Pancreas (tissue), 10 donors: ENCODE measurements at regions not wholly inside any gene's neighbourhood (a gene's known extent, or its start where the extent isn't known, plus 50 kb on each side); places are given as distances from the start of the nearest gene placed in this dataset.

ENCODE experiments used
- ATAC-seq, 4 donors: fragments of 200-7000 bp; cut with Tn5 transposase; one replicate each; pipeline versions ENCODE4 v1.8.0 to v1.9.1; 2020; ENCODE audit warnings: mild to moderate bottlenecking in 4 of 4, moderate library complexity in 4 of 4
- DNase-seq, 6 donors: peaks; one replicate each; pipeline ENCODE4 v3.0.0-alpha.2; 2020
- FAIRE-seq: peaks from 2 replicates; lab custom pipeline; 2012; peaks lifted over from hg19 to GRCh38; lab: Jason Lieb, UNC
- H3K27ac ChIP-seq, 4 donors: fragments of 200-600 bp; sonication (generic); 1 replicate in 3 of 4; 2 replicates in 1 of 4; pipeline versions ENCODE4 v1.5.0 to v1.8.0; 2020
- H3K27me3 ChIP-seq, 4 donors: fragments of 200-600 bp; one replicate each; pipeline ENCODE4 v1.8.0; 2021
- H3K36me3 ChIP-seq, 3 donors: fragments of 200-600 bp; sonication (generic) in 1 of 3; one replicate each; pipeline versions ENCODE4 v1.5.0 to v1.8.0; 2020 to 2021
- H3K4me1 ChIP-seq, 3 donors: fragments of 200-600 bp; one replicate each; pipeline ENCODE4 v1.8.0; 2021
- H3K4me3 ChIP-seq, 4 donors: fragments of 200-600 bp; sonication (generic) in 2 of 4; one replicate each; pipeline versions ENCODE4 v1.5.0 to v1.8.0; 2020 to 2021
- H3K9me3 ChIP-seq, 4 donors: fragments of 200-600 bp; one replicate each; pipeline ENCODE4 v1.8.0; 2021
- WGBS, 2 donors: extraction: QIAGEN DNeasy Blood & Tissue Kit; methylation state at CpG; one replicate each; pipeline ENCODE4 v1.1.7; 2013; 5-methylcytosine and 5-hydroxymethylcytosine counted together
- intact Hi-C, 3 donors: fragments of 100-400 bp; cut with DNase I; formaldehyde crosslinking; loops; one replicate each; pipeline versions ENCODE4 v1.11.1 to v1.14.2; 2022
- TF ChIP-seq, protein P1 (sequence below), 4 donors: fragments of 200-600 bp; sonication (generic) in 3 of 4; IDR thresholded peaks; one replicate each; pipeline versions ENCODE4 v1.5.0 to v1.8.0; 2021; ENCODE audit warnings: antibody characterized with exemption in 4 of 4
- donor health status: healthy with polysubstance abuse.
- donor health status: DM: no; HTN: no; CAD: no; lungs with moderate emphysema.
- donor health status: DM: no; HTN: no; CAD: no.
- donor health status: control.
- donor health status: control.
- donor health status: Bipolar disorder and iron deficiency.
- donor health status: DM: yes; HTN: yes; CAD: no.
- donor health status: DM: no; HTN: no; CAD: no.
- donor health status: DM: no; HTN: no; CAD: no.
- donor health status: DM: yes; HTN: yes; CAD: no.

- Histone ChIP-seq H3K9me3 (no peaks in the 10 kb centered on the region), H3K4me3 (no peak overlapping the region), H3K27me3 (no peaks in the 10 kb centered on the region), H3K36me3 (no peaks in the 10 kb centered on the region), H3K4me1 (no peaks in the 10 kb centered on the region), H3K27ac (no peak overlapping the region)
- DNase-seq (no peak), FAIRE-seq (no peak), ATAC-seq (no peak)
- 79 to 89% methylated on average over 1 of the region's 1 CpG for WGBS, 2 donors
- intact Hi-C loops = no loop called here
- TF ChIP-seq, protein P1, sequence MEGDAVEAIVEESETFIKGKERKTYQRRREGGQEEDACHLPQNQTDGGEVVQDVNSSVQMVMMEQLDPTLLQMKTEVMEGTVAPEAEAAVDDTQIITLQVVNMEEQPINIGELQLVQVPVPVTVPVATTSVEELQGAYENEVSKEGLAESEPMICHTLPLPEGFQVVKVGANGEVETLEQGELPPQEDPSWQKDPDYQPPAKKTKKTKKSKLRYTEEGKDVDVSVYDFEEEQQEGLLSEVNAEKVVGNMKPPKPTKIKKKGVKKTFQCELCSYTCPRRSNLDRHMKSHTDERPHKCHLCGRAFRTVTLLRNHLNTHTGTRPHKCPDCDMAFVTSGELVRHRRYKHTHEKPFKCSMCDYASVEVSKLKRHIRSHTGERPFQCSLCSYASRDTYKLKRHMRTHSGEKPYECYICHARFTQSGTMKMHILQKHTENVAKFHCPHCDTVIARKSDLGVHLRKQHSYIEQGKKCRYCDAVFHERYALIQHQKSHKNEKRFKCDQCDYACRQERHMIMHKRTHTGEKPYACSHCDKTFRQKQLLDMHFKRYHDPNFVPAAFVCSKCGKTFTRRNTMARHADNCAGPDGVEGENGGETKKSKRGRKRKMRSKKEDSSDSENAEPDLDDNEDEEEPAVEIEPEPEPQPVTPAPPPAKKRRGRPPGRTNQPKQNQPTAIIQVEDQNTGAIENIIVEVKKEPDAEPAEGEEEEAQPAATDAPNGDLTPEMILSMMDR (IDR thresholded peaks at IDR 0.05) = no peak
Observed at GRCh38 chr2:15092181-15092580, 459.7 kb downstream of the LRATD1 start.

- H3K9me3 ChIP-seq = no peaks in the 10 kb centered on the region
- H3K4me3 ChIP-seq = no peak overlapping the region
- TF ChIP-seq, protein P1 (IDR thresholded peaks at IDR 0.05) = no peak
- DNase-seq = no peak
- H3K4me1 ChIP-seq = no peaks in the 10 kb centered on the region
- no peak for ATAC-seq
- H3K27me3 ChIP-seq = no peaks in the 10 kb centered on the region
- 73 to 77% methylated on average over 6 of the region's 6 CpGs for WGBS, 2 donors
- intact Hi-C loops = no loop called here
- FAIRE-seq = no peak
- H3K27ac ChIP-seq = no peak overlapping the region
- H3K36me3 ChIP-seq = no peaks in the 10 kb centered on the region
Observed at GRCh38 chr2:15092691-15093090, 460.2 kb downstream of the LRATD1 start.

- intact Hi-C loops = no loop called here
- FAIRE-seq (no peak), ATAC-seq (no peak), DNase-seq (no peak)
- 96 to 97% methylated on average over 1 of the region's 1 CpG for WGBS, 2 donors
- H3K9me3 ChIP-seq = no peaks in the 10 kb centered on the region
- H3K36me3 ChIP-seq = no peaks in the 10 kb centered on the region
- H3K4me1 ChIP-seq = no peaks in the 10 kb centered on the region
- H3K27me3 ChIP-seq = no peaks in the 10 kb centered on the region
- H3K27ac ChIP-seq = no peak overlapping the region
- TF ChIP-seq, protein P1 (IDR thresholded peaks at IDR 0.05) = no peak
- H3K4me3 ChIP-seq = no peak overlapping the region
Observed at GRCh38 chr2:15094161-15094560, 461.6 kb downstream of the LRATD1 start.

- H3K4me3 ChIP-seq = no peak overlapping the region
- no peaks in the 10 kb centered on the region for H3K9me3 ChIP-seq
- no peaks in the 10 kb centered on the region for H3K36me3 ChIP-seq
- DNase-seq (no peak), FAIRE-seq (no peak), ATAC-seq (no peak)
- H3K4me1 ChIP-seq = no peaks in the 10 kb centered on the region
- intact Hi-C loops = no loop called here
- TF ChIP-seq, protein P1 (IDR thresholded peaks at IDR 0.05) = no peak
- no peaks in the 10 kb centered on the region for H3K27me3 ChIP-seq
- no peak overlapping the region for H3K27ac ChIP-seq
Observed at GRCh38 chr2:15096873-15097272, 464.3 kb downstream of the NBAS start.

GRCh38 chr2:15107137-15107536 is 454.0 kb downstream of the NBAS start:
- Histone ChIP-seq H3K27me3 (no peaks in the 10 kb centered on the region), H3K36me3 (no peaks in the 10 kb centered on the region), H3K9me3 (no peaks in the 10 kb centered on the region), H3K4me3 (no peak overlapping the region), H3K4me1 (no peaks in the 10 kb centered on the region), H3K27ac (no peak overlapping the region)
- DNase-seq (no peak), ATAC-seq (no peak), FAIRE-seq (no peak)
- 61 to 62% methylated on average over 1 of the region's 1 CpG for WGBS, 2 donors
- TF ChIP-seq, protein P1 (IDR thresholded peaks at IDR 0.05) = no peak
- intact Hi-C loops = no loop called here
